HCT116 (cell line): ENCODE measurements at regions not wholly inside any gene's neighbourhood (a gene's known extent, or its start where the extent isn't known, plus 50 kb on each side); places are given as distances from the start of the nearest gene placed in this dataset.

Source experiments
- ATAC-seq: fragments of 200-7000 bp; cut with Tn5 transposase; 2 replicates; pipeline ENCODE4 v1.9.1; 2020; ENCODE audit warnings: mild to moderate bottlenecking, moderate library complexity
- BruUV-seq: library from RNA; stranded (reverse); fragments of 400-500 nt; replicated peaks from 2 replicates; lab custom pipeline; 2021; lab: Mats Ljungman, UMichigan
- CTCF ChIA-PET: fragments of 300-600 bp; sonication (Branson Sonifier 250); formaldehyde crosslinking; loops from one replicate; lab custom pipeline; 2021; ENCODE audit warnings: antibody characterized with exemption; lab: Charles Lee
- POLR2A ChIA-PET: fragments of 300-600, 350-600 bp; sonication (Branson Sonifier 250); formaldehyde crosslinking; loops from one replicate; lab custom pipeline; 2021; ENCODE audit warnings: antibody characterized with exemption; lab: Charles Lee
- RAD21 ChIA-PET, 2 experiments: fragments of 300-600 bp; sonication (Branson Sonifier 250); formaldehyde crosslinking; loops; one replicate each; lab custom pipeline; 2023; ENCODE audit warnings: low total read pairs in 2 of 2; ENCODE audit not compliant: uncharacterized antibody in 2 of 2, unreplicated experiment in 2 of 2, low non-redundant PET in 1 of 2; lab: Charles Lee
- DNase-seq: peaks from one replicate; pipeline ENCODE4 v3.0.0-alpha.2; 2010; ENCODE audit warnings: low read depth, low spot score
- H2AFZ ChIP-seq: fragments of 200-600 bp; shearing (Covaris generic), sonication (generic); 2 replicates; pipeline ENCODE4 v1.6.1; 2017; ENCODE audit warnings: low read depth, mixed run types, mixed read lengths, antibody characterized with exemption, low read length; ENCODE audit not compliant: poor library complexity, severe bottlenecking
- H3K27ac ChIP-seq: 2 replicates; pipeline ENCODE4 v1.5.1; 2012; ENCODE audit warnings: low read depth, low read length
- H3K27me3 ChIP-seq: fragments of 200-600 bp; sonication (generic); 2 replicates; pipeline ENCODE4 v1.6.1; 2016; ENCODE audit warnings: mixed run types, low read length, mixed read lengths; ENCODE audit not compliant: insufficient read depth
- H3K36me3 ChIP-seq, 2 experiments: fragments of 200-500 bp in 1 of 2; fragments of 200-600 bp in 1 of 2; sonication (Bioruptor generic) in 1 of 2; sonication (generic) in 1 of 2; 2 replicates each; pipeline versions ENCODE4 v1.5.1 to v1.6.1; 2014 to 2016; ENCODE audit warnings: low read length in 2 of 2, inconsistent platforms in 1 of 2, mixed read lengths in 1 of 2, mixed run types in 1 of 2; ENCODE audit not compliant: insufficient read depth in 2 of 2, control insufficient read depth in 1 of 2
- H3K4me1 ChIP-seq, 2 experiments: fragments of 200-600 bp in 1 of 2; sonication (generic) in 1 of 2; 2 replicates each; pipeline versions ENCODE4 v1.5.1 to v1.6.1; 2012 to 2017; ENCODE audit warnings: low read length in 2 of 2, inconsistent platforms in 1 of 2, mild to moderate bottlenecking in 1 of 2, mixed read lengths in 1 of 2, mixed run types in 1 of 2, moderate library complexity in 1 of 2; ENCODE audit not compliant: insufficient read depth in 2 of 2, control insufficient read depth in 1 of 2
- H3K4me2 ChIP-seq: fragments of 200-600 bp; sonication (generic); 2 replicates; pipeline ENCODE4 v1.6.1; 2017; ENCODE audit warnings: mixed run types, low read length, mixed read lengths
- H3K4me3 ChIP-seq, 2 experiments: fragments of 200-600 bp in 1 of 2; sonication (generic) in 1 of 2; replicated peaks in 1 of 2; 2 replicates each; pipeline ENCODE4 v1.5.1; 2011 to 2016; ENCODE audit warnings: low read length in 2 of 2, control low read depth in 1 of 2, low read depth in 1 of 2, mild to moderate bottlenecking in 1 of 2, mixed read lengths in 1 of 2, mixed run types in 1 of 2
- H3K79me2 ChIP-seq: fragments of 200-600 bp; sonication (generic); 2 replicates; pipeline ENCODE4 v1.6.1; 2017; ENCODE audit warnings: mild to moderate bottlenecking, mixed run types, low read length, moderate library complexity, mixed read lengths; ENCODE audit not compliant: insufficient read depth
- H3K9ac ChIP-seq: fragments of 200-600 bp; sonication (generic); 2 replicates; pipeline ENCODE4 v1.6.1; 2016; ENCODE audit warnings: low read length, mixed read lengths
- H3K9me2 ChIP-seq: fragments of 200-600 bp; sonication (generic), shearing (Covaris generic); 2 replicates; pipeline ENCODE4 v1.6.1; 2017; ENCODE audit warnings: mixed run types, mild to moderate bottlenecking, moderate library complexity; ENCODE audit not compliant: insufficient read depth
- H3K9me3 ChIP-seq, 2 experiments: fragments of 200-500 bp in 1 of 2; fragments of 200-600 bp in 1 of 2; sonication (Bioruptor generic) in 1 of 2; sonication (generic) in 1 of 2; 2 replicates each; pipeline ENCODE4 v1.6.1; 2014 to 2017; ENCODE audit warnings: low read length in 2 of 2, mixed read lengths in 2 of 2, inconsistent platforms in 1 of 2, low read depth in 1 of 2, mild to moderate bottlenecking in 1 of 2, mixed run types in 1 of 2, moderate library complexity in 1 of 2; ENCODE audit not compliant: control insufficient read depth in 1 of 2, insufficient read depth in 1 of 2
- H4K20me1 ChIP-seq: fragments of 200-600 bp; sonication (generic), shearing (Covaris generic); 2 replicates; pipeline ENCODE4 v1.6.1; 2017; ENCODE audit warnings: mixed run types, mild to moderate bottlenecking, moderate library complexity; ENCODE audit not compliant: insufficient read depth
- CBX3 ChIP-seq: IDR thresholded peaks from 2 replicates; pipeline ENCODE4 v1.6.1; 2012; ENCODE audit warnings: low read depth
- CEBPB ChIP-seq: IDR thresholded peaks from 2 replicates; pipeline ENCODE4 v1.6.1; 2012; ENCODE audit warnings: low read depth
- JUND ChIP-seq: IDR thresholded peaks from 2 replicates; pipeline ENCODE4 v1.6.1; 2012
- POLR2A ChIP-seq: IDR thresholded peaks from 2 replicates; pipeline ENCODE4 v1.7.0; 2011; ENCODE audit warnings: borderline replicate concordance; ENCODE audit not compliant: insufficient read depth, insufficient read length; ENCODE audit errors: extremely low read depth
- POLR2AphosphoS5 ChIP-seq: IDR thresholded peaks from 2 replicates; pipeline ENCODE4 v1.6.1; 2011; ENCODE audit warnings: mild to moderate bottlenecking, low read depth, low read length, moderate library complexity
- SRF ChIP-seq: IDR thresholded peaks from 2 replicates; pipeline ENCODE4 v1.6.1; 2012; ENCODE audit warnings: low read depth
- ZFX ChIP-seq: fragments of 450-650 bp; IDR thresholded peaks from 2 replicates; pipeline ENCODE4 v1.6.1; 2017
- intact Hi-C: fragments of 100-400 bp; cut with micrococcal nuclease; formaldehyde crosslinking; loops from 2 replicates; pipeline ENCODE4 v1.10.0; 2022
- TF ChIP-seq, protein P1 (sequence below): IDR thresholded peaks from 2 replicates; pipeline ENCODE4 v1.6.1; 2012

DNA sequence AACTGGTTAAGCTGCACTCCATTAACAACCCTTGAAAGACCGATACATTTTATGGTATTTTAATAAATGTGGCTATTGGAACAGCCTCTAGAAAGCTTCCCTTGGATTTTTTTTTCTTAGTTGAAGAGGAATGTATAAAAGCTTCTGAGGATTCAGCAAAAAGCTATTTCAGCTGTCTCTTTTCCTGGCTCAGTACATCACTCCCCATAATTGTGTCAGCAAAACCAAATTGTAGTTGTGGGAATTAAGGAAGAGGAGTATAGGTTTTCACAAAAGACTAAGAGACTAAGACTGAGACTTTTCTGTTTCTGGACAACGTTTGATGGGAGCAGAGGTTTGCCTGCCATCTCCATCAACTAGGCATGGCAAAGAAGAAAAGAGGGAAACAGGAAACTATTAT, 106.5 kb downstream of the C12orf50 start:
- Histone ChIP-seq H3K79me2 (no peaks in the 10 kb centered on the region), H3K9me3 (no peaks in the 10 kb centered on the region), H4K20me1 (no peaks in the 10 kb centered on the region), H3K36me3 (no peaks in the 10 kb centered on the region), H3K27ac (no peak overlapping the region), H3K4me3 (no peak overlapping the region), H3K27me3 (no peaks in the 10 kb centered on the region), H3K9ac (no peak overlapping the region), H3K4me2 (no peak overlapping the region), H3K4me1 (no peaks in the 10 kb centered on the region), H3K9me2 (peaks cover 3% of the 10 kb centered on the region; the same call in 1 of the 2 replicates), H2AFZ (no peak overlapping the region)
- no peak for TF ChIP-seq CBX3
- no peak for TF ChIP-seq POLR2AphosphoS5
- TF ChIP-seq CEBPB = no peak
- no peak for TF ChIP-seq SRF
- TF ChIP-seq POLR2A = no peak
- TF ChIP-seq ZFX = no peak
- ChIA-PET CTCF (no interaction called here), RAD21 (no interaction called here), POLR2A (no interaction called here)
- ATAC-seq (no peak), DNase-seq (no peak)
- BruUV-seq = no TSS peak
- intact Hi-C loops = no loop called here

- no peaks in the 10 kb centered on the region for H4K20me1 ChIP-seq
- ATAC-seq = no peak
- DNase-seq = no peak
- no peak overlapping the region for H3K4me2 ChIP-seq
- H3K4me3 ChIP-seq = no peak overlapping the region
- H2AFZ ChIP-seq = no peak overlapping the region
- no peaks in the 10 kb centered on the region for H3K27me3 ChIP-seq
- intact Hi-C loops = no loop called here
- H3K9me2 ChIP-seq = peaks cover 4% of the 10 kb centered on the region; the same call in 1 of the 2 replicates
- H3K9me3 ChIP-seq = no peaks in the 10 kb centered on the region
- ChIA-PET CTCF (no interaction called here), RAD21 (no interaction called here), POLR2A (no interaction called here)
- no peak for TF ChIP-seq CEBPB
- no peak for TF ChIP-seq JUND
- TF ChIP-seq, protein P1, sequence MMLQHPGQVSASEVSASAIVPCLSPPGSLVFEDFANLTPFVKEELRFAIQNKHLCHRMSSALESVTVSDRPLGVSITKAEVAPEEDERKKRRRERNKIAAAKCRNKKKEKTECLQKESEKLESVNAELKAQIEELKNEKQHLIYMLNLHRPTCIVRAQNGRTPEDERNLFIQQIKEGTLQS = no peak
- H3K4me1 ChIP-seq = no peaks in the 10 kb centered on the region
- no peaks in the 10 kb centered on the region for H3K36me3 ChIP-seq
- H3K9ac ChIP-seq = no peak overlapping the region
- no peak overlapping the region for H3K27ac ChIP-seq
- no TSS peak for BruUV-seq
- H3K79me2 ChIP-seq = no peaks in the 10 kb centered on the region
These were observed 107.6 kb downstream of the C12orf50 start for GRCh38 chr12:87921621-87922020.
